ENCODE measurements at regions not wholly inside any gene's neighbourhood (a gene's known extent, or its start where the extent isn't known, plus 50 kb on each side); places are given as distances from the start of the nearest gene placed in this dataset.

DNA sequence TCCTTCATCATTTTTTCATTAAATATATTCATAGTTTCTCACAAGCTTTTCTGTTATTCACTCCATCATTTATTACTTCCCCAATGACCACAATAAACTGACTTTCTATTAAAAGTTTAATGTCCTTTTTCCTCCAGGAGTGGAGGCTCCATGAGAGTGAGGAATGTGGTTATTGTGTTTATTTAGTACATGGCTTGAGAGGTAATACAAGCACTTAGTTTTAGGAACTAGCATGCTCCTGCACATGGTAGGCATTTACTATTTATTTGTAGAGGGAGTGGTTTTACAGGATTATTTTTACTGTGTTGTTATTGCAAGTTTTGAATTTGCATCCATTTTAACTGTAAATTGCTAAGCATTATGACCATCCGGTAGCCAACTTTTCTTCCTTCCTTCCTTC, 412.9 kb upstream of the SUCLG2 start:
- H3K4me1 ChIP-seq: no peaks in the 10 kb centered on the region
- 61 to 69% (median 64%) methylated on average over 1 of the region's 1 CpG for WGBS, 5 donors
- no peak overlapping the region for H3K4me3 ChIP-seq
- peaks cover 0 to 24% (median 19%) of the 10 kb centered on the region in 8 donors for H3K9me3 ChIP-seq
- DNase-seq: no peak
- TF ChIP-seq POLR2A (IDR thresholded peaks at IDR 0.05): no peak
- TF ChIP-seq, protein P1, sequence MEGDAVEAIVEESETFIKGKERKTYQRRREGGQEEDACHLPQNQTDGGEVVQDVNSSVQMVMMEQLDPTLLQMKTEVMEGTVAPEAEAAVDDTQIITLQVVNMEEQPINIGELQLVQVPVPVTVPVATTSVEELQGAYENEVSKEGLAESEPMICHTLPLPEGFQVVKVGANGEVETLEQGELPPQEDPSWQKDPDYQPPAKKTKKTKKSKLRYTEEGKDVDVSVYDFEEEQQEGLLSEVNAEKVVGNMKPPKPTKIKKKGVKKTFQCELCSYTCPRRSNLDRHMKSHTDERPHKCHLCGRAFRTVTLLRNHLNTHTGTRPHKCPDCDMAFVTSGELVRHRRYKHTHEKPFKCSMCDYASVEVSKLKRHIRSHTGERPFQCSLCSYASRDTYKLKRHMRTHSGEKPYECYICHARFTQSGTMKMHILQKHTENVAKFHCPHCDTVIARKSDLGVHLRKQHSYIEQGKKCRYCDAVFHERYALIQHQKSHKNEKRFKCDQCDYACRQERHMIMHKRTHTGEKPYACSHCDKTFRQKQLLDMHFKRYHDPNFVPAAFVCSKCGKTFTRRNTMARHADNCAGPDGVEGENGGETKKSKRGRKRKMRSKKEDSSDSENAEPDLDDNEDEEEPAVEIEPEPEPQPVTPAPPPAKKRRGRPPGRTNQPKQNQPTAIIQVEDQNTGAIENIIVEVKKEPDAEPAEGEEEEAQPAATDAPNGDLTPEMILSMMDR (IDR thresholded peaks at IDR 0.05 in 8 of 11, conservative IDR thresholded peaks at IDR 0.05 in 3 of 11): no peak
- TF ChIP-seq POLR2AphosphoS5 (IDR thresholded peaks at IDR 0.05): no peak
- no peaks in the 10 kb centered on the region for H3K27me3 ChIP-seq (replicated peaks in 1 of 7)
- intact Hi-C loops (cut with DNase I; ENCODE audit: low total_unique reads): no loop called here
- no peaks in the 10 kb centered on the region for H3K36me3 ChIP-seq
- H3K27ac ChIP-seq: no peak overlapping the region

DNA sequence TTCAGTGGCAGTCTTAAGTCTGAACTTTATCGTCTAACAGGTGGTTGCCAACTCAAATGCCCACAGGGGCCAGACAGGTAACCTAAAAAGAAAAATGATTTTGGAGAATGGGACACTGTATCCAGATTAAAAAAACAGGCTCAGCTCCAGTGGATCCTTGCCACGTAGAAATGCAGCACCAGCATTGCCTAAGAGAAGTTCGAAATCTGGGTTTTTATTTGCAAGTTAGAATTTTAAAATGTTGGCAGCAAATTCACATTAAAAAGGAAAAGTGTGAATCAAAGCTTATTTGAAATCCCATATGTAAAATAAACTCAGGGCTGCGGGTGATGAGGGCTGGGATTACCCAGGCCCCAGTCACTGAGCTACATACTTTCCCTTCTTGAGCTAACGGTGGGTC, 408.5 kb upstream of the SUCLG2 start:
- no peaks in the 10 kb centered on the region for H3K4me1 ChIP-seq
- H3K4me3 ChIP-seq: no peak overlapping the region
- H3K9me3 ChIP-seq: no peaks in the 10 kb centered on the region
- TF ChIP-seq, protein P1 (IDR thresholded peaks at IDR 0.05 in 8 of 11, conservative IDR thresholded peaks at IDR 0.05 in 3 of 11): no peak
- TF ChIP-seq POLR2A (IDR thresholded peaks at IDR 0.05) (no peak), POLR2AphosphoS5 (IDR thresholded peaks at IDR 0.05) (no peak)
- H3K36me3 ChIP-seq: no peaks in the 10 kb centered on the region
- intact Hi-C loops (cut with DNase I; ENCODE audit: low total_unique reads): no loop called here
- H3K27ac ChIP-seq: no peak overlapping the region
- WGBS, 5 donors: 63 to 74% (median 71%) methylated on average over 5 of the region's 5 CpGs
- no peaks in the 10 kb centered on the region for H3K27me3 ChIP-seq (replicated peaks in 1 of 7)
- no peak for DNase-seq

DNA sequence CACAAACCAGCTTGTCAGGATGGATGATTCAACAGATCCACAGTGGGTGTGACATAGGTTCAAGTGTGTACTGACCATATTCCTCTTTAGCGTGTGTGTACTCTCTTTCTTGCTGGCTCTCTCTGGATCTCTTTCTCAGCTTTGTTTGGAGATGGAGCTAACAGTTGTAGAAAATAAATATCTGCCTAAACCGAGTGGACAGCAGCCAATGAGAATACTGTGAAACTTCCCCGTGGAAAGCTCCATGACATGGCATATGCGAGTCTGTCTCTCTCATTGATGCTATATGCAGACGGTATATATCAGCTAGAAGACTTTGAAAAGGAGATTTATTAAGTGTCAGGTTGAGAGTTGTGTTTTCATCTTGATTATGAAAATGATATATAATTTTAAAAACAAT, 406.5 kb upstream of the SUCLG2 start:
- no peak for TF ChIP-seq POLR2AphosphoS5 (IDR thresholded peaks at IDR 0.05)
- no peak for TF ChIP-seq POLR2A (IDR thresholded peaks at IDR 0.05)
- Histone ChIP-seq H3K4me3 (no peak overlapping the region), H3K9me3 (no peaks in the 10 kb centered on the region), H3K36me3 (no peaks in the 10 kb centered on the region), H3K4me1 (no peaks in the 10 kb centered on the region), H3K27ac (no peak overlapping the region), H3K27me3 (replicated peaks in 1 of 7) (no peaks in the 10 kb centered on the region)
- WGBS, 5 donors: 52 to 69% (median 66%) methylated on average over 5 of the region's 5 CpGs
- DNase-seq: no peak
- intact Hi-C loops (cut with DNase I; ENCODE audit: low total_unique reads): no loop called here

DNA sequence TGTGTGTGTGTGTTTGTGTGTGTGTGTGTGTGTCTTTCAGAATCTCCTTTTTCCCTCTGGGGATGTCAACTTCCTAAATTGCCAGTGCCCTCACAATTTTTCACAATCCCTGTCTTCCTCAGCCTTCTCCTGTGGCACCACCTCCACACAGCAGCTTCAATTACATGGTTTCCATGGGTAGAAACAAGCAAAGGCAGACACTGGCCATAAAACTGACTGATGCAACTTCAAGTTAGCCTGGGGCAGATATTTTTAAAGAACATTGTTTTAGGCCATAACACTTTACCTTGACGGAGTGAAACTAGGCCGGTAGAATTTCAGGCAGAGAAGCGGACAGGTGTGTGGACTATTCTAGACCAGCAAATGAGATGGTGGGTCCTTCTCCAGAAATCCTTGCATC, 405.8 kb upstream of the SUCLG2 start:
- no peaks in the 10 kb centered on the region for H3K27me3 ChIP-seq (replicated peaks in 1 of 7)
- H3K4me1 ChIP-seq: no peaks in the 10 kb centered on the region
- no peaks in the 10 kb centered on the region for H3K36me3 ChIP-seq
- intact Hi-C loops (cut with DNase I; ENCODE audit: low total_unique reads): no loop called here
- no peak overlapping the region for H3K4me3 ChIP-seq
- WGBS, 5 donors: 63 to 67% (median 64%) methylated on average over 3 of the region's 3 CpGs
- DNase-seq: no peak
- H3K27ac ChIP-seq: no peak overlapping the region
- TF ChIP-seq POLR2AphosphoS5 (IDR thresholded peaks at IDR 0.05) (no peak), POLR2A (IDR thresholded peaks at IDR 0.05) (no peak)
- TF ChIP-seq, protein P1 (IDR thresholded peaks at IDR 0.05 in 8 of 11, conservative IDR thresholded peaks at IDR 0.05 in 3 of 11): no peak
- no peaks in the 10 kb centered on the region for H3K9me3 ChIP-seq

DNA sequence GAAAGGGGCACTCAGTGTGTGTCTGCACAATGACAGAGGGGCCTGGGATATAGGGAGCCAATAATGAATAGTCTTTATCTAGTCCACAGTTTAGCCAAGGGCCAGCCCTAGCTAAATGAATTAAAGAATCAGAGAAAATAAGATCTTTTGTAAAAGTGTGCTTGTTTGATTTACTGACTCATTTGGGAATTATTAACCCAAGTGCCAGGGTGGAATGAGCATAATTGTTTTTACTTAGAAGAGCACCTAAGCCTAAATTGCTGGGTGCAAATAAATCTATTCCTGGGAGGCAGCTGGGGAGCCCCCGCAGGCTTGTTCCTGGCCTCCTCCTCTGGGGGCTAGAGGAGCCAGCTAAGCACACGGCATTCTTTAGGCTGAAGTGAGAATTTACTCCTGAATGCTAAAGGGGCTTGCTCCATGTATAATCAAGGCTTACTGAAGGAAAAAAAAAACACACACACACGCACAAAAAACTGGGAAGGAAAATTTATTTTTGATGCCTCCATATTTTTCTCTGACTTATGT, 405.3 kb upstream of the SUCLG2 start:
- WGBS, 5 donors: 74 to 90% (median 87%) methylated on average over 3 of the region's 3 CpGs
- no peak for DNase-seq
- TF ChIP-seq, protein P1 (IDR thresholded peaks at IDR 0.05 in 8 of 11, conservative IDR thresholded peaks at IDR 0.05 in 3 of 11): no peak
- TF ChIP-seq POLR2A (IDR thresholded peaks at IDR 0.05) (no peak), POLR2AphosphoS5 (IDR thresholded peaks at IDR 0.05) (no peak)

More for the DNA sequence above, 405.3 kb upstream of the SUCLG2 start:
- intact Hi-C loops (cut with DNase I; ENCODE audit: low total_unique reads): no loop called here
- H3K9me3 ChIP-seq: no peaks in the 10 kb centered on the region
- no peaks in the 10 kb centered on the region for H3K27me3 ChIP-seq (replicated peaks in 1 of 7)
- no peak overlapping the region for H3K27ac ChIP-seq
- H3K36me3 ChIP-seq: no peaks in the 10 kb centered on the region
- no peaks in the 10 kb centered on the region for H3K4me1 ChIP-seq
- H3K4me3 ChIP-seq: no peak overlapping the region
